K562 (cell line): ENCODE measurements at regions not wholly inside any gene's neighbourhood (a gene's known extent, or its start where the extent isn't known, plus 50 kb on each side); places are given as distances from the start of the nearest gene placed in this dataset.
A peak's percentile ranks its signal among the peaks of the same experiment; 100 is the strongest.

Experiments
- NFE2 ChIP-seq: IDR thresholded peaks from 2 replicates; pipeline ENCODE4 v1.6.1; 2014; ENCODE audit warnings: antibody characterized with exemption, low read depth
- ZNF696 ChIP-seq: fragments of 250-450 bp; sonication (Bioruptor Pico); conservative IDR thresholded peaks from 2 replicates; pipeline ENCODE4 v1.4.0; 2020; ENCODE audit warnings: mild to moderate bottlenecking, moderate library complexity
- ZSCAN32 ChIP-seq: fragments of 450-650 bp; formaldehyde crosslinking; IDR thresholded peaks from 2 replicates; pipeline ENCODE4 v1.4.0; 2020; ENCODE audit warnings: mild to moderate bottlenecking, moderate library complexity
- TF ChIP-seq, protein P1 (sequence below), 3 experiments: IDR thresholded peaks in 2 of 3; conservative IDR thresholded peaks in 1 of 3; 2 replicates each; pipeline ENCODE4 v1.5.1; 2011 to 2012; ENCODE audit warnings: low read length in 3 of 3, mild to moderate bottlenecking in 3 of 3, control low read depth in 2 of 3, improper control_type of control experiment in 1 of 3, inconsistent platforms in 1 of 3, low read depth in 1 of 3, mixed read lengths in 1 of 3, moderate library complexity in 1 of 3; ENCODE audit not compliant: insufficient read depth in 2 of 3

DNA sequence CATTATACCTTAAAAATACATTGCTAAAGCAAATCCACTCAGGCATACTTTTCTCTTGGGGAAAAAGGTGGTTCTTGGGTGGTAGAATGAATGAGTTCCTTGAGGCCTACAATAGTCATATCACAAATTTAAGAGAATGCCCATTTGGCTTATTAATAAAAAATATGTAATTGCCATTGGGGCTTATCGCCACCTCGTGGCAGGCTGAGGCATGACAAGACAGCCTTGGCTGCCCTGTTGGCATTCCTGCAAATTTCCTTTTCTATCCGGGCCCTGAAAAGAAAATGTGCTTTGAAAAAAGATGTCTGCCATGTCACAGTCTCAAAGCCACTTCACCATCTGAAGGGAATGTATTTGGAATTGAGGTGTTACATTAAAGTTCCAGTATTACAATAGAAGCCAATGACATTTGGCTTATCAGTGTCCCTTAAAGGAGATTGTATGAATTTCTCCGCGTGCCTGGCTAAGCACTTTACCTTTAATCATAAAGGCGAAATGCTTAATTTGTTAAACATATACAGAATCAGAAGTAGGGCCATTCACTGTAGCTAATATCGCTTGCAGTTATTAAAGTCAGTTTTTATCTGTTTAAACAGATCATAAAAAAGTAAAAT, 188.3 kb upstream of the ZFP64 start:
- no peak for TF ChIP-seq ZNF696 (CRISPR knock-in tag)
- no peak for TF ChIP-seq ZSCAN32 (CRISPR knock-in tag)
- TF ChIP-seq, protein P1, sequence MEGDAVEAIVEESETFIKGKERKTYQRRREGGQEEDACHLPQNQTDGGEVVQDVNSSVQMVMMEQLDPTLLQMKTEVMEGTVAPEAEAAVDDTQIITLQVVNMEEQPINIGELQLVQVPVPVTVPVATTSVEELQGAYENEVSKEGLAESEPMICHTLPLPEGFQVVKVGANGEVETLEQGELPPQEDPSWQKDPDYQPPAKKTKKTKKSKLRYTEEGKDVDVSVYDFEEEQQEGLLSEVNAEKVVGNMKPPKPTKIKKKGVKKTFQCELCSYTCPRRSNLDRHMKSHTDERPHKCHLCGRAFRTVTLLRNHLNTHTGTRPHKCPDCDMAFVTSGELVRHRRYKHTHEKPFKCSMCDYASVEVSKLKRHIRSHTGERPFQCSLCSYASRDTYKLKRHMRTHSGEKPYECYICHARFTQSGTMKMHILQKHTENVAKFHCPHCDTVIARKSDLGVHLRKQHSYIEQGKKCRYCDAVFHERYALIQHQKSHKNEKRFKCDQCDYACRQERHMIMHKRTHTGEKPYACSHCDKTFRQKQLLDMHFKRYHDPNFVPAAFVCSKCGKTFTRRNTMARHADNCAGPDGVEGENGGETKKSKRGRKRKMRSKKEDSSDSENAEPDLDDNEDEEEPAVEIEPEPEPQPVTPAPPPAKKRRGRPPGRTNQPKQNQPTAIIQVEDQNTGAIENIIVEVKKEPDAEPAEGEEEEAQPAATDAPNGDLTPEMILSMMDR (IDR thresholded peaks at IDR 0.05 in 2 of 3, conservative IDR thresholded peaks at IDR 0.05 in 1 of 3; ENCODE audit: insufficient read depth in 2 of 3, low read depth in 1 of 3, low read length in 3 of 3), result peak; percentile 68 to 80 (median 77)
- no peak for TF ChIP-seq NFE2
